OCI-LY7 (cell line): ENCODE measurements at regions not wholly inside any gene's neighbourhood (a gene's known extent, or its start where the extent isn't known, plus 50 kb on each side); places are given as distances from the start of the nearest gene placed in this dataset.

ENCODE experiments used
- BruUV-seq: library from RNA; stranded (reverse); fragments of 400-500 nt; replicated peaks from 2 replicates; lab custom pipeline; 2021; lab: Mats Ljungman, UMichigan
- CTCF ChIA-PET: fragments of 300-600 bp; sonication (Branson Sonifier 250); formaldehyde crosslinking; loops from one replicate; lab custom pipeline; 2022; ENCODE audit warnings: antibody characterized with exemption; ENCODE audit not compliant: unreplicated experiment; lab: Charles Lee
- POLR2A ChIA-PET: fragments of 300-600 bp; sonication (Branson Sonifier 250); formaldehyde crosslinking; loops from one replicate; lab custom pipeline; 2022; ENCODE audit warnings: antibody characterized with exemption; lab: Charles Lee
- DNase-seq: peaks from one replicate; pipeline ENCODE4 v3.0.0-alpha.2; 2015; ENCODE audit warnings: low spot score
- H2AFZ ChIP-seq: fragments of 200-600 bp; sonication (generic), shearing (Covaris generic); 2 replicates; pipeline ENCODE4 v1.6.1; 2014; ENCODE audit warnings: mild to moderate bottlenecking, antibody characterized with exemption, low read length, moderate library complexity
- H3K27ac ChIP-seq: fragments of 200-600 bp; sonication (generic); 2 replicates; pipeline ENCODE4 v1.5.1; 2014; ENCODE audit warnings: mixed run types, low read depth, mild to moderate bottlenecking, moderate library complexity, low read length, inconsistent platforms; ENCODE audit not compliant: poor library complexity, severe bottlenecking
- H3K36me3 ChIP-seq: fragments of 200-600 bp; sonication (generic); 2 replicates; pipeline ENCODE4 v1.6.1; 2014; ENCODE audit warnings: mild to moderate bottlenecking, antibody characterized with exemption, low read length, moderate library complexity, mixed read lengths; ENCODE audit not compliant: insufficient read depth
- H3K4me1 ChIP-seq: fragments of 200-600 bp; sonication (generic); 2 replicates; pipeline ENCODE4 v1.5.1; 2014; ENCODE audit warnings: mild to moderate bottlenecking, low read length; ENCODE audit not compliant: insufficient read depth, poor library complexity, severe bottlenecking
- H3K4me2 ChIP-seq: fragments of 200-600 bp; sonication (generic); 2 replicates; pipeline ENCODE4 v1.6.1; 2014; ENCODE audit warnings: mild to moderate bottlenecking, low read length
- H3K4me3 ChIP-seq: fragments of 200-600 bp; sonication (generic); 2 replicates; pipeline ENCODE4 v1.5.1; 2014; ENCODE audit warnings: mild to moderate bottlenecking, low read depth, low read length; ENCODE audit not compliant: poor library complexity, severe bottlenecking
- H3K79me2 ChIP-seq: fragments of 200-600 bp; sonication (generic); 2 replicates; pipeline ENCODE4 v1.6.1; 2016; ENCODE audit warnings: low read depth, mild to moderate bottlenecking, low read length, moderate library complexity, mixed read lengths; ENCODE audit not compliant: insufficient read depth
- H3K9me2 ChIP-seq: fragments of 200-600 bp; sonication (generic); 2 replicates; pipeline ENCODE4 v1.6.1; 2016; ENCODE audit warnings: mild to moderate bottlenecking, low read length, mixed read lengths; ENCODE audit not compliant: insufficient read depth
- H3K9me3 ChIP-seq: fragments of 200-600 bp; sonication (generic); 2 replicates; pipeline ENCODE4 v1.6.1; 2014; ENCODE audit warnings: mild to moderate bottlenecking, mixed run types, low read length, mixed read lengths
- H4K20me1 ChIP-seq: fragments of 200-600 bp; sonication (generic); 2 replicates; pipeline ENCODE4 v1.6.1; 2014; ENCODE audit warnings: mild to moderate bottlenecking, antibody characterized with exemption, low read length, moderate library complexity, mixed read lengths; ENCODE audit not compliant: insufficient read depth
- EZH2phosphoT487 ChIP-seq: fragments of 200-600 bp; sonication (generic); IDR thresholded peaks from 2 replicates; pipeline ENCODE4 v1.6.1; 2018; ENCODE audit warnings: low read depth, borderline replicate concordance, mild to moderate bottlenecking, mixed run types, antibody characterized with exemption, low read length, moderate library complexity, mixed read lengths
- intact Hi-C: fragments of 100-400 bp; cut with micrococcal nuclease; formaldehyde crosslinking; loops from one replicate; pipeline ENCODE4 v1.10.0; 2022; ENCODE audit not compliant: unreplicated experiment
- TF ChIP-seq, protein P1 (sequence below): fragments of 200-600 bp; sonication (generic); conservative IDR thresholded peaks from 2 replicates; pipeline ENCODE4 v1.5.1; 2014; ENCODE audit warnings: mild to moderate bottlenecking, antibody characterized with exemption, low read length, moderate library complexity, mixed read lengths

DNA sequence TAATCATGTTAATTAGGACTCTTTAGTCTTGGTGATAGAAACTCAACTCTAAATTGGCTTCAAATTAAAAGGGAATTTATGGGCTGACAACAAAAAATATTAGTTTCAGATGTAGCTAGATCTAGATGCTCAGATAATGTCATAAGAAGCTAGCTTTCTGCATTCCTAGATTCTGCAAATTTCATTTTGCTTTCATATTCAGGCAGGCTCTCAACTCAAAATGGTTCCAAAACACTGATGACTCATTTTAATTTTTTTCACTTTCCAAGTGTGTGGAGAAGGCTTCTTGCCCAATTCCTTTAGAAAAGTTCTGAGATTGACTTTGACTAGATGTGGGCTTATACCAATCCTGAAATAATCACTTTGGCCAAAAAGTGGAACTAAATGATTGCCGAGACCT lies 236.7 kb upstream of the GOT2 start:
- BruUV-seq, result no TSS peak
- no peaks in the 10 kb centered on the region for H4K20me1 ChIP-seq
- intact Hi-C loops, result no loop called here
- no peak overlapping the region for H3K4me2 ChIP-seq
- H2AFZ ChIP-seq, result no peak overlapping the region
- CTCF ChIA-PET, result no interaction called here
- no peaks in the 10 kb centered on the region for H3K79me2 ChIP-seq
- H3K27ac ChIP-seq, result no peak overlapping the region
- H3K4me3 ChIP-seq, result no peak overlapping the region
- H3K4me1 ChIP-seq, result no peaks in the 10 kb centered on the region
- H3K36me3 ChIP-seq, result no peaks in the 10 kb centered on the region
- no peaks in the 10 kb centered on the region for H3K9me3 ChIP-seq
- POLR2A ChIA-PET, result no interaction called here
- TF ChIP-seq, protein P1, sequence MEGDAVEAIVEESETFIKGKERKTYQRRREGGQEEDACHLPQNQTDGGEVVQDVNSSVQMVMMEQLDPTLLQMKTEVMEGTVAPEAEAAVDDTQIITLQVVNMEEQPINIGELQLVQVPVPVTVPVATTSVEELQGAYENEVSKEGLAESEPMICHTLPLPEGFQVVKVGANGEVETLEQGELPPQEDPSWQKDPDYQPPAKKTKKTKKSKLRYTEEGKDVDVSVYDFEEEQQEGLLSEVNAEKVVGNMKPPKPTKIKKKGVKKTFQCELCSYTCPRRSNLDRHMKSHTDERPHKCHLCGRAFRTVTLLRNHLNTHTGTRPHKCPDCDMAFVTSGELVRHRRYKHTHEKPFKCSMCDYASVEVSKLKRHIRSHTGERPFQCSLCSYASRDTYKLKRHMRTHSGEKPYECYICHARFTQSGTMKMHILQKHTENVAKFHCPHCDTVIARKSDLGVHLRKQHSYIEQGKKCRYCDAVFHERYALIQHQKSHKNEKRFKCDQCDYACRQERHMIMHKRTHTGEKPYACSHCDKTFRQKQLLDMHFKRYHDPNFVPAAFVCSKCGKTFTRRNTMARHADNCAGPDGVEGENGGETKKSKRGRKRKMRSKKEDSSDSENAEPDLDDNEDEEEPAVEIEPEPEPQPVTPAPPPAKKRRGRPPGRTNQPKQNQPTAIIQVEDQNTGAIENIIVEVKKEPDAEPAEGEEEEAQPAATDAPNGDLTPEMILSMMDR, result no peak
- no peak for TF ChIP-seq EZH2phosphoT487
- no peak for DNase-seq
- H3K9me2 ChIP-seq, result no peaks in the 10 kb centered on the region

DNA sequence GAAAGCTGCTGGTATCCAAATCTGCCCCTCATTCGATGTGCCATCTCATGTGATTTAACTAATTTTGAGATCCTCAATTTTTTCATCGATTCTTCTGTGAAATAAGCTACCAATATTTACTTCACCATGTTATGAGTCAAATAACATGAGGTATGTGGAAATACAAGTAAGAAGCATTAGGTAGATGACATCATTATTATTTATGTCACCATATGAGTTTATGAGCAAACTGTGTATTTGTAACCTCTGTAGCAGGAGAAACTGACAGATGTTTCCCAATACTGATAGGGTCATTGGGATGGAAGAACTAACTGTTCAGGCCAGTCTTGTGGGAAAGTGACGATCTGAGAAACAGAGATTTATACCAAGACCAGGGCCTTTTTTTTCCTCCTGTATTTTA lies 229.4 kb upstream of the GOT2 start:
- ChIA-PET CTCF (no interaction called here), POLR2A (no interaction called here)
- Histone ChIP-seq H3K9me3 (no peaks in the 10 kb centered on the region), H3K27ac (no peak overlapping the region), H3K36me3 (no peaks in the 10 kb centered on the region), H3K79me2 (no peaks in the 10 kb centered on the region), H4K20me1 (no peaks in the 10 kb centered on the region), H3K9me2 (no peaks in the 10 kb centered on the region), H3K4me3 (no peak overlapping the region), H3K4me1 (no peaks in the 10 kb centered on the region), H3K4me2 (no peak overlapping the region), H2AFZ (no peak overlapping the region)
- intact Hi-C loops, result no loop called here
- no TSS peak for BruUV-seq
- TF ChIP-seq, protein P1, result no peak
- no peak for TF ChIP-seq EZH2phosphoT487
- no peak for DNase-seq

DNA sequence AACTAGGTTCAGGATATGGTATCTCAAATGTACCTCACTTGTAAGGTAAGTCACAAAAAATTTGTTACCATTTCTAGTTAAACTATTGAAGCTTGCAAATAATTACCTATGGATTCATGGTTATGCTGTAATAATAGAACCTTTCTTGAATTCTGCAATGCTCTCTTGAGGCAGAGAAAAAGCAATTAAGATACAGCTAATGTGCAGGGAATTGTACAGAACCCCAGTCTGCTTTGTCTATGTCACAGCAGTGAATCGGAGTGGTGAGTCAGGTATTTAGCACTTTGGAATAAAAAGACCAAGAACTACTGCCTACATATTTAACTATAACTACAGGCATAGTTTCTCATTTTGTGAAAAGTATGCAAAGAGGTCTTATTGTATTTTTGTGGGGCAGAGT lies 228.7 kb upstream of the GOT2 start:
- Histone ChIP-seq H3K4me1 (no peaks in the 10 kb centered on the region), H3K36me3 (no peaks in the 10 kb centered on the region), H3K9me2 (no peaks in the 10 kb centered on the region), H2AFZ (no peak overlapping the region), H3K4me2 (no peak overlapping the region), H3K4me3 (no peak overlapping the region), H3K79me2 (no peaks in the 10 kb centered on the region), H3K27ac (no peak overlapping the region), H3K9me3 (no peaks in the 10 kb centered on the region), H4K20me1 (no peaks in the 10 kb centered on the region)
- TF ChIP-seq, protein P1, result no peak
- no peak for TF ChIP-seq EZH2phosphoT487
- no TSS peak for BruUV-seq
- DNase-seq, result no peak
- POLR2A ChIA-PET, result interaction anchor here (0.6 to 1.4 kb wide), 2 partner anchors 13 to 76 kb away, joined by 3 to 7 read pairs; no protein-coding TSS in a partner anchor
- intact Hi-C loops, result no loop called here
- CTCF ChIA-PET, result no interaction called here
